Activated T-cell treated with anti-CD3 and anti-CD28 coated beads for 48 hours (primary cell): ENCODE measurements at regions not wholly inside any gene's neighbourhood (a gene's known extent, or its start where the extent isn't known, plus 50 kb on each side); places are given as distances from the start of the nearest gene placed in this dataset.
"Not testable (repeated sequence)": the region's sequence is repeated elsewhere in the genome, so short reads cannot be mapped to it uniquely, and the experiment has no call there.

Experiments
- DNase-seq: peaks from one replicate; pipeline ENCODE4 v3.0.0-alpha.2; 2020; ENCODE audit warnings: low read depth

DNA sequence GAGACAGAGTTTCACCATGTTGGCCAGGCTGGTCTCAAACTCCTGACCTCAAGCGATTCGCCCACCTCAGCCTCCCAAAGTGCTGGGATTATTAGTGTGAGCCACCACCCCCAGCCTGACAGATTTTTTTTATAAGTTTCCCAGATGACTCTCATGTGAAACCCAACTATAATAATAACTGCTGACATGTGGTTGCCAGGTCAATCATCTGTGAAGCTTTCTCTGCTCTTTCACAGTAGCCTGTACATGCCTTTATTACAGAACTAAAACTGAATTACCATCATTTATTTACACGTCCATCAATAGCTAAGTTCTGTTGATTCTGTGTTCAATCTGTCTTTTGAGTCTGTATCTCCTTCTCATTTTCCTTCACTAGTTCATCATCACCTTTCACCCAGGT is 218.5 kb downstream of the RPS29 start:
- DNase-seq, result no peak

DNA sequence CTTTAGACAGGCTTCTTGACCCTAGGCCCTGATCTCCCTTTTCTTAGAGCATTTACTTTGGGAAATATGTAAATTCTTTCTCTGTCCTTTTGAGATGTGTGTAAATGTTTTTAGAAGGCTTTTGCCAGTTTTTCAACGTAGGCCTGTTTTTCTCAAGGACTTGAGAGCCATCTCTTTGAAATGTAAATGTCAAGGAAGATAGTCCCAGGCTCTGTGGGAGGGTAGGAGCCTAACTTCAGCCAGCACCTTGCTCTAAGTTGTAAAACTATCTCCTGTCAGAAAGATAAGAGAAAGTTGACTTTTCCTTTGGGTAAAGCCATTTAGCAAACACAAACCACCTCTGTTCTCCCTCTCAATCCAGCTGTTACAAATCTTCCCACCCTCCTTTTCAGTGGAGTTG is 219.8 kb downstream of the RPS29 start:
- no peak for DNase-seq

DNA sequence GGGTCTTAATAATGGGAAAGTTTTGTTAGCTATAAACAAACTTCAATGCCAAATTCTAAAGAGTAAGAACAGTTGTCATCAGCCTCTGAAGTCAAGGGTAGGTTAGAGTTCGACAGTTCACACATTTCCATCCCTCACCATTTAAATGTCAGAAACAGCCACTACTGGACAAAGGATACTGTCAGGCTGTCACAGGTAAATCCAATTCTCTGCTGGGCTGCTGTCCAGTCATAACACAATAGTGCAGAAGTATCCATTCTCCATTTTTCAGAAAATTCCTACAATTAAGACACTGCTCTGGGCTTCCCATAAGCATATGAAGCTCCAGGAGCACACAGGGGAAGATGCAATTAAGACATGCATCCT is 221.4 kb downstream of the RPS29 start:
- no peak for DNase-seq

DNA sequence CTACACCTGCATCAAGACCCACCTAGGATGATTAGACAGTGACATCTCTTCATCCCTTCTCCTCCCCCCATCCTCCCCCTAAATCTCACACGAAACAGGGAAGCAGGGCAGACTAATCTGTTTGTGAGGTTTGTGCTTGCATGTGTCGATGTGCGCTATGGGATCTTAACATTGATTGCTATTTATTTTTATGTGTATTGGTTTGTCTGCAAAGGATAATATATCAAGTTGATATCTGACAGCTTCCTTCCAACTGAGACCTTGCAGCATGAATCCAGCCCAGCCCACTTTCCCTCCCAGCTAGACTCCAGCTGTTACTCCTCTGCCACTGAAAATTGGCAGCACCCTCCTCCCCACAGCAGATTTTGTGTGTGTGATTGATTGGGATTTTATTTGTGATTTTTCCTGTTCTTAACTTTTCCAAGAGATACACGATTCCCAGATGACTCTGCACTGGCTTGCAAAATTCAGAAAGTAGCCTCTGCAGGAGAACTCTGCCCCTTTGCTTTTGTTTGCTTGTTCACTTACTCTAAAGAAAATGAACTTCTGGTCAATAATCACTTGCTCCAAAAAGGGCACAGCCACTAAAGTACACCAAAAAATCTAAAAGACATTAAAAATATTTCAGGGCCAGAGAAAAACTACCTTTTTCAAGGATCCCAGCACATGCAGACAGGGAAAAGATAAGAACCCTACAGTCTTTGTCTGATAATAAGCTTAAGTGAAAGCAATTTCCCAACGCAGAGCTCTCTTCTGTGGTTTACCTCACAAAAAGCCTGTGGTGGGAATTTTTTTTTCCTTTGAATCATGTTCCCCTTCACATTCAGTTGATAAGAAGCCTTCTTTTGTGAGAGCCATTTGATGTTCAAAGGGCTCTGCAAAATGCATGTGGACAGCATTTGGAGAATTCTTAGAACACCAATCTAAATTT is 222.1 kb downstream of the RPS29 start:
- no peak for DNase-seq

DNA sequence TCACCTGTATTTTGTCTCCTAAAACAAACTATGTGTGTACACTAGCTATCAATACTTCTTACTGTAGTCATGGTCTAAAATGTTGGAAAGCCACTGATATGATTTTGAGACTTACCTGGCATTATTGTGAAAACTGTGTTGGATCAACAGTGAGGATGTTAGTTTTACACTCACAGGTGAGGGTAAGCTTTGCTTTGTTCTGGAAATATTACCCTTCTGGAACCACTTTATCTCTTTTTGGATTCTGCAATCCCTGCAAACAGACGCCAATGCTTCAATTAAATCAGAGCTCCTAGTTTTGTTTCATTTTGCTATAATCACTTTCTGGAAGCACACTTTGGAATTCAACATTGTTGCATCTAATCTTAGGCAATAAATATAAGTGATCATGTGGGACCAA is 223.3 kb downstream of the RPS29 start:
- DNase-seq, result no peak

DNA sequence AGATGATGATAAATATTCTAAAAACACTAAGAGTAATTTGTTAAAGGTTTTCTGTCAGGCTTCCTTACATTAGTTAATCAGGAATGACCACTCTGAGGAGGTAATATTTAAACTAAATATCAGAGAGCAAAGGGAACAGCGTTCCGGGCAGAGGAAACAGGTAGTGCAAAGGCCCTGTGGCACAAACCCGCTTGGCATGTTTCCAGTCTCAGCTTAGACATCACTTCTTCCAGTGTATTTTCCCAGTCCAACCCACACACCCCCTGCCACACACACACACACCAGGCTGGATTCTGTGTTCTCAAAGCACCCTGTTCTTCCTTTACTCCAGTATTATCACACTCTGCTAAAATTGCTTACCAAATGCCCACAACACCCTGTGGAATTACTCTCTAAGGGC is 247.1 kb downstream of the RPS29 start:
- no peak for DNase-seq

DNA sequence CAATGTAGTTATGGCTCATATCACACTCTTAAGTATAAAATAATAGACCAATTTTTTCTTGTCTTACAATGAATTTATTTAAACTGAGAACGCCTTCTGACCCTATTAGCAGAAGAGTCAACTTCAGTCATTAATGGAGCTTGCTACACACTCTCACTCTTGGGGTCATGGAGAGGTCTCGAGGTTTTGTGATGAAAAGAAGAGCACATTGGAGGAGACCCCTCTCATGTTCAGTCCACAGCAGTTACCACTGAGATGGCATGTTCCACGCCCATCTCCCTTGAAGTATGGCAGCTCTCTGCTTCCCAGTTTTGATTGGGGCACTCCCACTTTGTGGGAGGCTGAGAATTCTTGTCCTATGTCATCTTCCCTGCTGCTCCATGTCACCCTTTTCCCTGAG is 266.4 kb downstream of the RPS29 start:
- DNase-seq, result no peak

DNA sequence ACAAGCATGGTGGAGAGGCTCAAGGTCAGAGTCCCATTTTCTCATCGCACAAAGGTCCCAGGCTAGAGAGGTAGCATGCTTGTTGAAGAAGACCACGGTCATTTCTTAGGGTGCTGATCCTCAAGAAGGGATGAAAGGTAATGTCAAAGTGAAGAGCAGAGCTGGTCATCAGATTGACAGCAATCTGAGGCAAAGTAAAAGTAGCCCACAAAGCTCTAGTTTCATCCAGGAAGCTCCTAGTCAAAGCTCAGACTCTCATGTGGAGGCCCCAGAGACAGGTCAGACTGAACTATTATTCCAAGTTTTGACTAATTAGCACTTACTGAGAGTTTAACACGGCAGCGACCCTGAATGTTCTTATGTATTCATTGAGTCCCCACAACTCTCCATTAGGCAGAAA is 270.6 kb downstream of the RPS29 start:
- no peak for DNase-seq

DNA sequence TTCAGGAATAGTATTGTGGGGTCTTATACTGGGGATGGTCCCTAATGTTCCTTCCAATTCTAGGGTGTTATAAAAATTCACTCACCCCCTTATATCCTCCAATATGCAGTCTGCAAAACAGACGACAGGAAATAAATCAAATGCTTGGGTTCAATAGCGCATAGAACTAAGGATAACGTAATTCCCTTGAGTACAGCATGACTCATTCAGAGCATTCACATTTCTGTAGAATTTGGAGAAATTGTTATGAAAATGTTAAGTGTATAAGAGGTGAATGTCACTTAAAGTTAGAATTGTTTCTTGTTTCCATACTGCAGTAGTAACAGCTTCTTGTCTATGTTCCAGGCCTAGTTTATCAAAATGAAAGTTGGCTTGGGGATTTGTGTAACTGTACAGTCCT is 271.4 kb downstream of the RPS29 start:
- no peak for DNase-seq

DNA sequence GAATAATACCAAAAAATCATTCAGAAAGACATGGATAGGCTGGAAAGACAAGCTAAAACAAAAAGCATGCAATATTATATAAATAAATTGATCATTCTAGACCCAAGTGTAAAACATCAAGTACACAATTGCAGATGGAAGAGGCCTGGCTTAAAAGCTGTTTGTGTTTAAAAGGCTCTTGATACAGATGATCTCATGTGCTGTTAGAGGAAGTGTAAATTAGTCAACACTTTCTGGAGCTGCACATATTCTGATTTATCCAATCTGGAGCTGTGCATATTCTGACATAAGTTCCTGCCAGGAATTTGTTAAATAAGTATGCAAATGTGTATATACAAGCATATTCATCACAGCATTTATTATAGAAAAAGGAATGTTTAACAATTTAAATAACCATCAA is 273.1 kb downstream of the RPS29 start:
- no peak for DNase-seq

DNA sequence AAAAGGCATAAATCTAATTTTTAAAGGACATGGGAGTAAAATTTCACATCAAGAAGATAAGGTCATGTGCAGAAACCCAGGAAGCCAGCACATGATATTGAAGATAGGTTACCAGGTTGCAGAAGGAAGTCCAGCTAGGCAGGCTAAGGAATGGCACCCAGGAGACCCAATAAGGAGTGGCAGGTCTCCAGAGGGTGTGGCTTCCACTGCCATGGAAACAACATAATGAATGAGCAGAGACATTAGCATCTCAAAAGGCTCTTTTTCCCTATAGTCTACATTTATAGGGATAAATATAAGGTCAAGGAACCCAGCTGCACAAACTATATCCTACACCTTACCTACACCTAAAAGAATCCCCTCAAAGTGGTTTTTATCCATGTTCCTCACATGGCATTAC is 275.9 kb downstream of the RPS29 start:
- no peak for DNase-seq

DNA sequence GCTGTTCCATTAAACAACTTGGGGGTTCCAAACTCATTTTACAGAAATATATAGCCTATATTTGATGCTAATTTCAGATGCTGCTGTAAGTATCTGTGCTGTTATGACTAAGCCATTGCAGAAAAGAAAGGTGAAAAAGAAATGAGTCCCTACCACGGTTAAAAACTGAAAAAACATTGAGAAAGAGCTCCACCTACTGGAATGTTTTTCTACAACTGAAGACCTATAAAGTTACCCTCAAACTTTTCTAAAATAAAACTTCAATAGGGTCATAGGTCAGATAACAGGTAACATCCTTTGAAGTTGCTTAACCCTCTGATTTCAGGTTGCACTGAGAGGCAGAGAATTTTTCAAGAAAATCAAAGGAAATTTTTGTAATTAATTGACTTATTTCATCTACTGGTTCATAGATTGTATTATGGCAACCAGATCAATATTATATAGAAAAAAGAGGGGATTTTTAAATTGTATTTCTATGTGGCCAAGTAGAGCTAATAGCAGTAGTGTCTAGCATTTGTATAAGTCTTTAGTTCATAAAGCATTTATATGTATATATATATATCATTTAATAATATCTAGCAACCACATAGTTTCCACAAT is 279.9 kb downstream of the RPS29 start:
- no peak for DNase-seq

DNA sequence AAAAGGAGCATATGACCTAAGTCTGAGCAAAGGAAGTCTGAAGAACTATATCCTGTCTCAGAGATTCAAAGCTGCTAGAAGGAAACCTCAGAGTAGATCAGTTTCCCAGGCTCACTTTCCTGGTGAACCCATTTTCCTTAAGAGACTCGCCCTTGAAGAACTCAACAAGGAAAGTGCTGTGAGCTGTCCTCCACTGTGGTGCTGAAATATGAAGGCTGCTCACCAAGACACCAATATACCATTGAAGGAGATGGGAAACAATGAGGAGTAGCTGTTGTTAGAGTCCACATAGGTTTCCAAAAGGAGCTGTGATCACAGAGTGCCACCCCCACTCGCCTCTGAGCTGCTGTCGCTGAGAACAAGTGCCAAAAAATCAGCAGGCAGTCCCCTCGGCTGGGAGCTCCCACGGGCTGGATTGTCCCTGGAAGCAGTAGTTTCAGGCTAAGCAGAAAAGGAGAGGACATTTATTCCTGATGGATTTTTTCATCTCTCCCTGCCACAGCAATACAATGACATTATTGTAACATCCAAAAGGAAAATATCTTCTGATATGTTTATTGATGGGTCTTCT is 282.1 kb downstream of the RPS29 start:
- DNase-seq, result no peak

DNA sequence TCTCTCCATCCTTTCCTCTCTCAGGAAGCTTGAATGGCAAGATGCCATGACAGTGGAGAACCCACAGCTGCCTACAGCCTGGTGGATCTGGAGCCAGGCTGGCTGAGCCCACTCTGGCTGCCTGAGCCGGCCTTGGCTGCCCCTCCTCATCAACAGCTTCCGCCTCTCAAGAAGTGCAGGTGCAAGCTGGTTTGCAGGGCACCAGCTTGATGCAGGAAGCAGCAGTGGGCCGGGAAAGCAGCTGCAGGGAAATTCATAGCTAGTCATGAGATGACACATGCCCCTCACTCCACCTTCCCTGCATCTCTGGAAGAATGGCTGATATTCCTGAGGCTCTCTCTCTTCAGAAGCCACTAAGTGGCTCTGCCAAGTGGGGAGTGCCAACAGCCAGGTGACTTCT is 289.1 kb downstream of the RPS29 start:
- DNase-seq, result no peak

DNA sequence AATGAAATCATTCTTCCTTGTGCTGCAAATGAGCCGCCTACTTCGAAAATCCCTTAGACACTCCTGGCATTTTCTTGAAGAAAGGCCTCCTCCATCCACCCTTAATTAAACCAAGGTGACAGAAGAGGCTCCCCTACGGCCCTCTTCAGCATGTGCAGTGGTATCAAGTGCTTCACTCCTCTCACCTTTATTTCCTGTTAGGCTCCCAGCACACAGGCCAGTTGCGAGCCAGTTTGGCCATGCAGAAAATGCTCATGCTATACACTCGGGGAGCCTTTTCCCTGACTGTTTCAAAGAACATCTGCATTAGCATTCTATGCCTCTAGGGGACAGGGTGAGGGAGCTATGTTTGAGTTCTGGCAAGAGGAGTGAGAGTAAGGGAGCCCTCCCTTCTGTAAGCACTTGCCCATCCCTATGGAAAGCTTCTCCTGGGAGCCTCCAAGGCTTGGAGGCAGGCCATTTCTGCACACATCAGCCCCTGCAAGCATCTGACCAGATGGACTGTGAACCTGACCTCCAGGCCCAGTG is 291.5 kb downstream of the RPS29 start:
- no peak for DNase-seq

DNA sequence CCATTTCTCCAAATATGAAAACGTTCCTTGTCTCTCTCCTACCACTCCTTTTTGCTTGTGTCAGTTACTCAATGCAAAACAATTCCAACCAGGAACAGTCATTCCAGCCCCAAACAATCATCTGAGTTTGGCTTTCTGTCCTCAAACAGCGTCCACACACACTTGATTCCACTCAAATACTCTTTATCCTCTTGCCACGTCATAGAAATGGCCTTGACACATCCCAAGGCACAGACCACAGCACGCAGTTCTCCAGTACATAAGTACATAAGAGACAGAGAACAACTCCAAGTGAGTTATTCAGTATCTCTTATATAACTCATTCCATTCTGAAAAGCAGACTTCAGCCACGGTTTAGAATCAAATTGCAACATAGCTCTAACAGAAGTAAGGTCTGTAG is 299.2 kb downstream of the RPS29 start:
- DNase-seq, result no peak

DNA sequence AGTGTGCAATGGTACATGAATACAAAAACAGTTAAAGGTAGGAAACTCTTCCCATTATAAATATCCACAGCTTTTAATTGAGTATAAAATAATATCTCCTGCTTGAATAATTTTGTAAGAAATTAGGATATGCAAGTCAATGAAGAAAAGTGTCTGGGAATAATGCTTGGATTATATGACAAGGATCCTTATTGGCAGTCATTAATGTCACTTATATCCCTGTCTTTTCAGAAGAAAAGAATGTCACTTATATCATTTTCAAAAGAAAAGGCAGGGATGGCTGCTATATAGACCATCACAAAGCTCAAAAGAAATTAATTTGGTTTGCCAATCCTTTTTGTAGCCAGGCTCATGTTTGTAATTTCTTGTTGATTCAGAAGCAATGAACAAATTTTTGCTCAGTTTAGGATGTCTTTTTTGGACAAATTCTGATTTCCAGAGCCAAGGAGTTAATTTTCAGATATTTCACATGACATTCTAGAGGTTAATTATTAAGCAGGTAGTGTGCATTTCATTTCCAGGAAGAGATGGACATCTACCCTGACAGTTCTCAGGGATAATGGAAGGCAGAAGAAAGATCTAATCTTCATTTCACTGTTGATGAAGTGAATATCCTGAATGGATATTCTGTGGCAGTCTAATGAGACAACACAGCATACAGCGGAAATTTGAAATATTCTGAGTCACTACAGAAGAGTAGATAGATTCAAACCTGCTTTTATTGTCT is 299.8 kb downstream of the RPS29 start:
- no peak for DNase-seq

DNA sequence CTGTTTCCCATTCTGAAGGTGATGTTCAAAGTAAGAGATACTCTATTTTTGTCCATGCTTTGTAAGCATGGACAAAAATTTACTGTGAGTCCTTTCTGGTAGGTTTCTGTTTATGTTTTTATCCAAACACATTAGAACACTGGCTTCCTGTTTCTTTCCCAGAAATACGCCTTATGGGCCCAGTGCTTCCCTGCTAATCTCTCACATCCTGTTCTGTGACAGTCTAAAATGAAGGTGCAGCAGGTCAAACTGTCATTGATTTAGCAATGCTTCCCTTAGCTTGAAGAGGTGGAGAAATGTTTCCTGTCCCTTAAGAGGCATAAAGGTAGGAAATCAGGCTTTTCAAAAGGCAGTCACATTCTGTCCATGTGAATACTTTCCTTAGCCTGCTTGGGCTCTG is 305.6 kb downstream of the RPS29 start:
- no peak for DNase-seq

DNA sequence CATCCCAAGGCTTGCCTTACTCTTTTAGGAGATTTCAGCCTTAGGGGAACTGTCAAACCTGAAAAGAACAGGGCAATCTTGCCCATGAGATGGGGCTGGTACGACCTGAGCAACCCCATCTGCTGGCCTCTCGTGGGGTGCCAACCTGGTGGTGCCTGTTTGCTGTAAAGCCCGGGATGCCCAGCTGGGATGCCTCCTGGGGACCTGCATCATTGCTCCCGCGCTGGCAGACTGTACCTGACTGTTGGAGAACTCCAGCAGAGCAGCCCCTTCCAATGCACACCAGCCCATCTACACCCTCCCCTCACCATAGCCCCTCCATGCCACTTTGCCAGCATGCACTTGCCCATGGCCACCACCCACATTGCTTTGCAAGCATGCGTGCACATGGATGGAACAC is 335.7 kb downstream of the RPS29 start:
- DNase-seq, result no peak

DNA sequence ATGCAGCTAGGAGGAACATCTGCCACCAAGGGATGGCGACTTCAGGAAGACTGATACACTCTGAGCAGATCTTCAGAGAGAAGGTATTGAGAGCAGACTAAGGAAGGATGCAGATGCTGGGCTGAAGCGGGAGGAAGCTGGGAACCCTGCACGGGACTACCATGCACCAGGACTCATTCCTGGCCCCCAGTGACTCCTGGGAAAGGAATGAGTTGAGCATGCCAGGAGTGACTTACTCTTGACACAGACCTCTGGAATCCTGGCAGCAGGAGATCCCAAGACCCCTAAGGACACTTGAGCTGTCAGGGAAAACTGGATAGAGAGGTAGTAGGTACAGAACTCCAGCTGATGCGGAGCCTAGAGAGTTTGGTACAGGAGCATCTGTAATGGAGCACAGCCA is 336.1 kb downstream of the RPS29 start:
- no peak for DNase-seq

DNA sequence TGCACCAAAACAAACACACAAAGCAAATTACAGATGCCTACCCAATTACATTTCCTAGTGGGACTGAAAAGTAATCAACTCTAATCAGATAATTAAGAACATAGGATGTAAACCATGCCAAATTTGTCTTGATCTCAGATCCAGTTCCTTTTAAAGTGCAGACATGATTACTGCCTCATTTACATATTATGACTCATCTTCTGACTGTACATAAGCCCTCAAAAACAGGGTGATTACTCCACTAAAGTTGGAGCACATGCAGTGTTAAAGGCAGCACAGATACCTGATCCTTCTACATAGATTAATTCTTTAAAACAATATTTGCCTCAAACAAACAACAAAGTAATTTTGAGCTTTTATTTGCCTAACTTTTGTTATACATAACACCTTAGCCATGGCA is 337.2 kb downstream of the RPS29 start:
- no peak for DNase-seq

DNA sequence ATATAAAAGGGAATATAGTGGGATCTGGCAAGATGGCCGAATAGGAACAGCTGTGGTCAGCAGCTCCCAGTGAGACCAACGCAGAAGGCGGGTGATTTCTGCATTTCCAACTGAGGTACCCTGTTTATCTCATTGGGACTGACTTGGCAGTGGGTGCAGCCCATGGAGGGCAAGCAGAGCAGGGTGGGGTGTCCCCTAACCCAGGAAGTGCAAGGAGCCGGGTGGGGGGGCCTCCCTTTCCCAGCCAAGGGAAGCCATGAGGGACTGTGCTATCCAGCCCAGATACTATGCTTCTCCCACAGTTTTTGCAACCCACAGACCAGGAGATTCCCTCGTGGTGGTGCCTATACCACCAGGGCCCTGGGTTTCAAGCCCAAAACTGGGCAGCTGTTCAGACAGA is 342.4 kb downstream of the RPS29 start:
- not testable (repeated sequence) for DNase-seq

DNA sequence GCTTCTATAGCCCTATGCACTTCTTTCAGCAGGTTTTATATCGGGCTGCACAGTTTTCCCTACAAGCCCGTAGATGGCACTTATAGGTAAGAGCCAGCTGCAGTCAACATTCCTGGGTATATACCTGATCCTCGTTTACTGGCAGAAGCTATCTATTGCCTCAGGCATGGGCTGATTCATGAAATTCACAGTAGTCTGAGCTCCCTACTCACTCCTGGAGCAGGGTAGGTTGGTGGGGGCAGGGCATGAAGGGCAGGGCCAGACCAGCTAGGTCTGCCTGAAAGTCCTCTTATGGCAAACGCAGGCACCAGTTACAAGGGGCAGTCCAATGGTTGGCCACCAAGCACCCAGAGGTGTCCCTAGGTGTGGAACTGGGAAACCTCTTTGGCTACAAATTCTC is 345.8 kb downstream of the RPS29 start:
- DNase-seq, result no peak
